HUES48 (cell line): ENCODE measurements at regions not wholly inside any gene's neighbourhood (a gene's known extent, or its start where the extent isn't known, plus 50 kb on each side); places are given as distances from the start of the nearest gene placed in this dataset.

Experiments used
- H3K27ac ChIP-seq: one replicate; pipeline ENCODE4 v1.7.0; 2013; ENCODE audit warnings: low read depth, low read length, inconsistent platforms
- H3K27me3 ChIP-seq: 2 replicates; pipeline ENCODE4 v1.6.1; 2013; ENCODE audit warnings: mild to moderate bottlenecking, low read length; ENCODE audit not compliant: control insufficient read depth, insufficient read depth
- H3K36me3 ChIP-seq: 2 replicates; pipeline ENCODE4 v1.6.1; 2013; ENCODE audit warnings: low read length; ENCODE audit not compliant: control insufficient read depth, insufficient read depth
- H3K4me1 ChIP-seq: 2 replicates; pipeline ENCODE4 v1.6.1; 2013; ENCODE audit warnings: mild to moderate bottlenecking, low read length; ENCODE audit not compliant: control insufficient read depth, insufficient read depth
- H3K4me3 ChIP-seq: 2 replicates; pipeline ENCODE4 v1.5.1; 2013; ENCODE audit warnings: mild to moderate bottlenecking, low read depth, low read length
- H3K9ac ChIP-seq: 2 replicates; pipeline ENCODE4 v1.6.1; 2013; ENCODE audit warnings: mild to moderate bottlenecking, low read depth, low read length, moderate library complexity
- H3K9me3 ChIP-seq: 2 replicates; pipeline ENCODE4 v1.6.1; 2013; ENCODE audit warnings: low read length; ENCODE audit not compliant: control insufficient read depth, insufficient read depth

GRCh38 chr18:7349181-7349837, 118.4 kb downstream of the LRRC30 start:
- H3K9me3 ChIP-seq, result no peaks in the 10 kb centered on the region
- no peaks in the 10 kb centered on the region for H3K4me1 ChIP-seq
- no peak overlapping the region for H3K9ac ChIP-seq
- no peaks in the 10 kb centered on the region for H3K36me3 ChIP-seq
- H3K4me3 ChIP-seq, result no peak overlapping the region
- H3K27me3 ChIP-seq, result no peaks in the 10 kb centered on the region
- H3K27ac ChIP-seq, result no peak overlapping the region

GRCh38 chr18:7358989-7359726, 128.3 kb downstream of the LRRC30 start:
- H3K9ac ChIP-seq, result no peak overlapping the region
- H3K4me3 ChIP-seq, result no peak overlapping the region
- H3K27ac ChIP-seq, result no peak overlapping the region
- no peaks in the 10 kb centered on the region for H3K27me3 ChIP-seq
- H3K36me3 ChIP-seq, result no peaks in the 10 kb centered on the region
- no peaks in the 10 kb centered on the region for H3K9me3 ChIP-seq
- H3K4me1 ChIP-seq, result no peaks in the 10 kb centered on the region

- no peak overlapping the region for H3K27ac ChIP-seq
- no peak overlapping the region for H3K4me3 ChIP-seq
- H3K27me3 ChIP-seq, result no peaks in the 10 kb centered on the region
- no peaks in the 10 kb centered on the region for H3K36me3 ChIP-seq
- no peaks in the 10 kb centered on the region for H3K9me3 ChIP-seq
- H3K4me1 ChIP-seq, result no peaks in the 10 kb centered on the region
- H3K9ac ChIP-seq, result no peak overlapping the region
Observed at GRCh38 chr18:7360606-7361170, 129.8 kb downstream of the LRRC30 start.

- Histone ChIP-seq H3K9me3 (no peaks in the 10 kb centered on the region), H3K27ac (no peak overlapping the region), H3K4me1 (no peaks in the 10 kb centered on the region), H3K9ac (no peak overlapping the region), H3K4me3 (no peak overlapping the region), H3K36me3 (no peaks in the 10 kb centered on the region), H3K27me3 (no peaks in the 10 kb centered on the region)
Observed at GRCh38 chr18:7363338-7363737, 132.4 kb downstream of the LRRC30 start.

- H3K4me3 ChIP-seq, result no peak overlapping the region
- H3K36me3 ChIP-seq, result no peaks in the 10 kb centered on the region
- H3K4me1 ChIP-seq, result no peaks in the 10 kb centered on the region
- H3K27ac ChIP-seq, result no peak overlapping the region
- no peaks in the 10 kb centered on the region for H3K27me3 ChIP-seq
- H3K9me3 ChIP-seq, result no peaks in the 10 kb centered on the region
- H3K9ac ChIP-seq, result no peak overlapping the region
Observed at GRCh38 chr18:7366597-7366996, 135.7 kb downstream of the LRRC30 start.

GRCh38 chr18:7367336-7367735, 136.4 kb downstream of the LRRC30 start:
- Histone ChIP-seq H3K9ac (no peak overlapping the region), H3K4me3 (no peak overlapping the region), H3K9me3 (no peaks in the 10 kb centered on the region), H3K4me1 (no peaks in the 10 kb centered on the region), H3K36me3 (no peaks in the 10 kb centered on the region), H3K27ac (no peak overlapping the region), H3K27me3 (no peaks in the 10 kb centered on the region)

- H3K27me3 ChIP-seq, result no peaks in the 10 kb centered on the region
- no peaks in the 10 kb centered on the region for H3K9me3 ChIP-seq
- no peak overlapping the region for H3K9ac ChIP-seq
- no peak overlapping the region for H3K27ac ChIP-seq
- H3K36me3 ChIP-seq, result no peaks in the 10 kb centered on the region
- no peaks in the 10 kb centered on the region for H3K4me1 ChIP-seq
- H3K4me3 ChIP-seq, result no peak overlapping the region
Observed at GRCh38 chr18:7369006-7369405, 138.1 kb downstream of the LRRC30 start.

GRCh38 chr18:7370375-7370774, 139.5 kb downstream of the LRRC30 start:
- no peak overlapping the region for H3K27ac ChIP-seq
- H3K9me3 ChIP-seq, result no peaks in the 10 kb centered on the region
- no peaks in the 10 kb centered on the region for H3K36me3 ChIP-seq
- no peak overlapping the region for H3K4me3 ChIP-seq
- H3K27me3 ChIP-seq, result no peaks in the 10 kb centered on the region
- H3K4me1 ChIP-seq, result no peaks in the 10 kb centered on the region
- H3K9ac ChIP-seq, result no peak overlapping the region

GRCh38 chr18:7370802-7371201, 139.9 kb downstream of the LRRC30 start:
- no peaks in the 10 kb centered on the region for H3K4me1 ChIP-seq
- no peak overlapping the region for H3K9ac ChIP-seq
- H3K27me3 ChIP-seq, result no peaks in the 10 kb centered on the region
- H3K4me3 ChIP-seq, result no peak overlapping the region
- H3K36me3 ChIP-seq, result no peaks in the 10 kb centered on the region
- H3K9me3 ChIP-seq, result no peaks in the 10 kb centered on the region
- no peak overlapping the region for H3K27ac ChIP-seq

GRCh38 chr18:7373441-7373840, 142.6 kb downstream of the LRRC30 start:
- Histone ChIP-seq H3K27ac (no peak overlapping the region), H3K36me3 (no peaks in the 10 kb centered on the region), H3K4me3 (no peak overlapping the region), H3K4me1 (no peaks in the 10 kb centered on the region), H3K9me3 (no peaks in the 10 kb centered on the region), H3K9ac (no peak overlapping the region), H3K27me3 (no peaks in the 10 kb centered on the region)

- Histone ChIP-seq H3K27ac (no peak overlapping the region), H3K27me3 (no peaks in the 10 kb centered on the region), H3K9me3 (no peaks in the 10 kb centered on the region), H3K9ac (no peak overlapping the region), H3K4me3 (no peak overlapping the region), H3K36me3 (no peaks in the 10 kb centered on the region), H3K4me1 (no peaks in the 10 kb centered on the region; the same call in 1 of the 2 replicates)
Observed at GRCh38 chr18:7381307-7381706, 150.4 kb downstream of the LRRC30 start.
